MM.1S (cell line): ENCODE measurements at regions not wholly inside any gene's neighbourhood (a gene's known extent, or its start where the extent isn't known, plus 50 kb on each side); places are given as distances from the start of the nearest gene placed in this dataset.
"Not testable (repeated sequence)": the region's sequence is repeated elsewhere in the genome, so short reads cannot be mapped to it uniquely, and the experiment has no call there.

Experiments
- DNase-seq: peaks from one replicate; pipeline ENCODE4 v3.0.0-alpha.2; 2015
- H2AFZ ChIP-seq: fragments of 300-600 bp; sonication (generic); 2 replicates; pipeline ENCODE4 v1.6.0; 2016; ENCODE audit warnings: antibody characterized with exemption, low read length
- H3F3A ChIP-seq: fragments of 300-600 bp; sonication (generic); 2 replicates; pipeline ENCODE4 v1.6.1; 2016; ENCODE audit warnings: mild to moderate bottlenecking, antibody characterized with exemption, low read length, moderate library complexity, mixed read lengths; ENCODE audit not compliant: insufficient read depth
- H3K27ac ChIP-seq: fragments of 300-600 bp; sonication (generic); 2 replicates; pipeline ENCODE4 v1.5.1; 2016; ENCODE audit warnings: mild to moderate bottlenecking, low read length
- H3K27me3 ChIP-seq: fragments of 300-600 bp; sonication (generic); replicated peaks from 2 replicates; pipeline ENCODE4 v1.6.0; 2016; ENCODE audit warnings: low read length; ENCODE audit not compliant: insufficient read depth
- H3K36me3 ChIP-seq: fragments of 300-600 bp; sonication (generic); replicated peaks from 2 replicates; pipeline ENCODE4 v1.6.1; 2016; ENCODE audit warnings: mild to moderate bottlenecking, low read length, mixed read lengths; ENCODE audit not compliant: insufficient read depth
- H3K4me1 ChIP-seq: fragments of 300-600 bp; sonication (generic); 2 replicates; pipeline ENCODE4 v1.6.1; 2016; ENCODE audit warnings: low read length, mixed read lengths
- H3K4me2 ChIP-seq: fragments of 300-600 bp; sonication (generic); 2 replicates; pipeline ENCODE4 v1.6.0; 2016; ENCODE audit warnings: low read depth, low read length
- H3K4me3 ChIP-seq: fragments of 300-600 bp; sonication (generic); 2 replicates; pipeline ENCODE4 v1.5.1; 2016; ENCODE audit warnings: low read length, mixed read lengths
- H3K79me2 ChIP-seq: fragments of 300-600 bp; sonication (generic); 2 replicates; pipeline ENCODE4 v1.6.1; 2016; ENCODE audit warnings: mixed run types, low read length, mixed read lengths
- H3K9ac ChIP-seq: fragments of 300-600 bp; sonication (generic); 2 replicates; pipeline ENCODE4 v1.6.1; 2016; ENCODE audit warnings: low read length, mixed read lengths
- H3K9me2 ChIP-seq: fragments of 300-600 bp; sonication (generic); replicated peaks from 2 replicates; pipeline ENCODE4 v1.6.1; 2016; ENCODE audit warnings: mild to moderate bottlenecking, low read length, mixed read lengths; ENCODE audit not compliant: insufficient read depth
- H3K9me3 ChIP-seq: fragments of 300-600 bp; sonication (generic); replicated peaks from 2 replicates; pipeline ENCODE4 v1.6.1; 2016; ENCODE audit warnings: mild to moderate bottlenecking, low read length, mixed read lengths; ENCODE audit not compliant: insufficient read depth
- H4K20me1 ChIP-seq: fragments of 300-600 bp; sonication (generic); 2 replicates; pipeline ENCODE4 v1.6.1; 2016; ENCODE audit warnings: mild to moderate bottlenecking, low read length, moderate library complexity, mixed read lengths; ENCODE audit not compliant: insufficient read depth
- CTCF ChIP-seq: fragments of 300-600 bp; sonication (generic); IDR thresholded peaks from 2 replicates; pipeline ENCODE4 v1.5.1; 2016; ENCODE audit warnings: antibody characterized with exemption, low read length, mixed read lengths
- EZH2 ChIP-seq: fragments of 300-600 bp; sonication (generic); optimal IDR thresholded peaks from 2 replicates; pipeline ENCODE3; 2017; ENCODE audit warnings: low read depth, mild to moderate bottlenecking, antibody characterized with exemption, low read length, mixed read lengths
- EZH2phosphoT487 ChIP-seq: fragments of 300-600 bp; sonication (generic); IDR thresholded peaks from 2 replicates; pipeline ENCODE4 v1.6.1; 2018; ENCODE audit warnings: antibody characterized with exemption, low read length

DNA sequence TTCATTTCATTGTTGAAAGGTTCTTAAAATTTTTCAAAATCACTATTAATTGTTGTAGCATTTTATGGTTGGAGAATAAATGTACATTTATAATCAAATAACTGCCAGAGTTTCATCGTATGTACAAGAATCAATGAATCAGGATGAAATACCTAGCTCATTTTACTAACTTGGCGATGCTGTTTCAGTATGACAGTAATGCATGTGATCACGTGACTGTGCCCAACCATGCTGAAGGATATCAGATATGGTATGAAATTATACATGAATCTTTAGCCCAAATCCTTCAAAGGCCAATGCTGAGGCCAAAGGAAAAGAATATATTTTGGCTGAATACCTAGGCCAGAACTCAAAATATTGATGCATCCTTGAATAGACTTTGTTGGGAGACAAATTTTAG is 288.3 kb upstream of the TGFBR2 start:
- Histone ChIP-seq H3K79me2 (no peaks in the 10 kb centered on the region), H3F3A (no peaks in the 10 kb centered on the region), H2AFZ (no peak overlapping the region), H3K4me3 (no peak overlapping the region), H3K4me2 (no peak overlapping the region), H3K27ac (no peak overlapping the region), H3K4me1 (no peaks in the 10 kb centered on the region), H4K20me1 (no peaks in the 10 kb centered on the region), H3K27me3 (no peaks in the 10 kb centered on the region), H3K9ac (no peak overlapping the region), H3K36me3 (no peaks in the 10 kb centered on the region), H3K9me2 (no peaks in the 10 kb centered on the region), H3K9me3 (no peaks in the 10 kb centered on the region)
- TF ChIP-seq EZH2: no peak
- TF ChIP-seq EZH2phosphoT487: no peak
- TF ChIP-seq CTCF: no peak
- no peak for DNase-seq

GRCh38 chr3:30319713-30320112 is 286.7 kb upstream of the TGFBR2 start:
- no peak overlapping the region for H3K4me3 ChIP-seq
- no peaks in the 10 kb centered on the region for H3K9me3 ChIP-seq
- no peaks in the 10 kb centered on the region for H4K20me1 ChIP-seq
- H3K9ac ChIP-seq: no peak overlapping the region
- H2AFZ ChIP-seq: no peak overlapping the region
- H3K9me2 ChIP-seq: no peaks in the 10 kb centered on the region
- no peak overlapping the region for H3K4me2 ChIP-seq
- no peaks in the 10 kb centered on the region for H3K36me3 ChIP-seq
- no peaks in the 10 kb centered on the region for H3F3A ChIP-seq
- TF ChIP-seq CTCF: peak; percentile 42
- no peak for TF ChIP-seq EZH2
- H3K4me1 ChIP-seq: no peaks in the 10 kb centered on the region
- H3K79me2 ChIP-seq: no peaks in the 10 kb centered on the region
- no peaks in the 10 kb centered on the region for H3K27me3 ChIP-seq
- no peak overlapping the region for H3K27ac ChIP-seq
- peak; percentile 43 for DNase-seq

GRCh38 chr3:30320392-30320791 is 286.0 kb upstream of the TGFBR2 start:
- no peak for DNase-seq
- Histone ChIP-seq H3K27me3 (no peaks in the 10 kb centered on the region), H3K9me2 (no peaks in the 10 kb centered on the region), H2AFZ (no peak overlapping the region), H4K20me1 (no peaks in the 10 kb centered on the region), H3K79me2 (no peaks in the 10 kb centered on the region), H3F3A (no peaks in the 10 kb centered on the region), H3K36me3 (no peaks in the 10 kb centered on the region), H3K9ac (no peak overlapping the region), H3K4me1 (no peaks in the 10 kb centered on the region), H3K27ac (no peak overlapping the region), H3K4me2 (no peak overlapping the region), H3K9me3 (no peaks in the 10 kb centered on the region), H3K4me3 (no peak overlapping the region)
- TF ChIP-seq EZH2phosphoT487: no peak
- no peak for TF ChIP-seq CTCF
- no peak for TF ChIP-seq EZH2

DNA sequence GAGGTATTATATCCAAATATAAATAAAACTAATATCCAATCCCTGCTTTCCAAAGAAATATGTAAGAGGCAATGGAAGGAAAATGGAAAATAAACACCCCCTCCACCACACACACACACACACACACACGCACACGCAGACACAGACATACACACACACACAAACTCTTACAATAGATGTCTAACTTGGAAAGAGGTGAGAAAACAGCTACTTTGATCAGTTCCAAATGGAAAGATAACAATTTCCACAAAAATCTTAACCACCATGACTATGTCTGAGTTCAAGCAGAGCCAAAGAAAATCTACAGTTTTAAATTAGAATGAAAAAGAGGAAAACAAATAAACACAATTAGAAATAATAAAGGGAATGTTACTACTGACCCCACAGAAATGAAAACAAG is 285.3 kb upstream of the TGFBR2 start:
- H3K9me2 ChIP-seq: no peaks in the 10 kb centered on the region
- no peaks in the 10 kb centered on the region for H3K36me3 ChIP-seq
- H3K9ac ChIP-seq: no peak overlapping the region
- TF ChIP-seq CTCF: no peak
- no peak for TF ChIP-seq EZH2
- no peak for TF ChIP-seq EZH2phosphoT487
- no peaks in the 10 kb centered on the region for H3K27me3 ChIP-seq
- DNase-seq: no peak
- no peaks in the 10 kb centered on the region for H3K4me1 ChIP-seq
- H2AFZ ChIP-seq: no peak overlapping the region
- H3K9me3 ChIP-seq: no peaks in the 10 kb centered on the region
- H3K4me2 ChIP-seq: no peak overlapping the region
- no peak overlapping the region for H3K4me3 ChIP-seq
- no peak overlapping the region for H3K27ac ChIP-seq
- H4K20me1 ChIP-seq: no peaks in the 10 kb centered on the region
- H3F3A ChIP-seq: no peaks in the 10 kb centered on the region
- H3K79me2 ChIP-seq: no peaks in the 10 kb centered on the region

- not testable (repeated sequence) for H3K36me3 ChIP-seq
Measured at GRCh38 chr3:30323649-30324048, 282.8 kb upstream of the TGFBR2 start.

More at GRCh38 chr3:30323649-30324048, 282.8 kb upstream of the TGFBR2 start:
- not testable (repeated sequence) for DNase-seq, H3K27ac ChIP-seq, H3K9me3 ChIP-seq, H3K4me2 ChIP-seq, H3K79me2 ChIP-seq, H4K20me1 ChIP-seq, H3K27me3 ChIP-seq, H3K4me1 ChIP-seq, H3K4me3 ChIP-seq, H3K9ac ChIP-seq, H3K9me2 ChIP-seq, H3F3A ChIP-seq, H2AFZ ChIP-seq
